WTC11 (cell line): ENCODE measurements at regions not wholly inside any gene's neighbourhood (a gene's known extent, or its start where the extent isn't known, plus 50 kb on each side); places are given as distances from the start of the nearest gene placed in this dataset.

Source experiments
- ATAC-seq: fragments of 200-7000 bp; cut with Tn5 transposase; 2 replicates; pipeline ENCODE4 v1.10.0; 2021; ENCODE audit warnings: mild to moderate bottlenecking, moderate library complexity
- CTCF ChIA-PET: fragments of 300-600 bp; sonication (Branson Sonifier 250); formaldehyde crosslinking; loops from one replicate; lab custom pipeline; 2021; ENCODE audit warnings: antibody characterized with exemption; lab: Charles Lee
- POLR2A ChIA-PET: fragments of 350-600 bp; sonication (Branson Sonifier 250); formaldehyde crosslinking; loops from one replicate; lab custom pipeline; 2021; ENCODE audit warnings: antibody characterized with exemption; lab: Charles Lee
- DNase-seq: peaks from one replicate; pipeline ENCODE4 v3.0.0; 2021; ENCODE audit warnings: low spot score
- H3K27ac Mint-ChIP-seq: 2 replicates; pipeline ENCODE4 v1.8.0; 2021; ENCODE audit warnings: mixed read lengths
- H3K27me3 Mint-ChIP-seq: 2 replicates; pipeline ENCODE4 v1.8.0; 2021; ENCODE audit warnings: low read depth, mild to moderate bottlenecking, moderate library complexity, mixed read lengths
- H3K36me3 Mint-ChIP-seq: 2 replicates; pipeline ENCODE4 v1.8.0; 2021; ENCODE audit warnings: mixed read lengths
- H3K4me1 Mint-ChIP-seq: 2 replicates; pipeline ENCODE4 v1.8.0; 2022; ENCODE audit warnings: mixed read lengths
- H3K4me3 Mint-ChIP-seq: 2 replicates; pipeline ENCODE4 v1.8.0; 2021; ENCODE audit warnings: mild to moderate bottlenecking, moderate library complexity, mixed read lengths
- H3K9me3 Mint-ChIP-seq: 2 replicates; pipeline ENCODE4 v1.8.0; 2021; ENCODE audit warnings: mixed read lengths
- ARID4B ChIP-seq: sonication (generic); formaldehyde crosslinking; IDR thresholded peaks from 2 replicates; pipeline ENCODE4 v1.8.0; 2023; ENCODE audit warnings: missing genetic modification reagents, mild to moderate bottlenecking, borderline replicate concordance
- CREM ChIP-seq: sonication (generic); formaldehyde crosslinking; IDR thresholded peaks from 2 replicates; pipeline ENCODE4 v1.8.1; 2022; ENCODE audit warnings: mild to moderate bottlenecking, missing genetic modification reagents, moderate library complexity
- E2F1 ChIP-seq: sonication (generic); formaldehyde crosslinking; IDR thresholded peaks from 2 replicates; pipeline ENCODE4 v1.8.0; 2022; ENCODE audit warnings: mild to moderate bottlenecking, missing genetic modification reagents
- ETV6 ChIP-seq: sonication (generic); formaldehyde crosslinking; IDR thresholded peaks from 2 replicates; pipeline ENCODE4 v1.8.1; 2022; ENCODE audit warnings: mild to moderate bottlenecking, missing genetic modification reagents
- JUN ChIP-seq: sonication (generic); formaldehyde crosslinking; IDR thresholded peaks from 2 replicates; pipeline ENCODE4 v1.8.0; 2023; ENCODE audit warnings: mild to moderate bottlenecking, missing genetic modification reagents
- KAT7 ChIP-seq: sonication (generic); formaldehyde crosslinking; IDR thresholded peaks from 2 replicates; pipeline ENCODE4 v1.8.1; 2023; ENCODE audit warnings: missing genetic modification reagents, mild to moderate bottlenecking, borderline replicate concordance
- NFE2L1 ChIP-seq: sonication (generic); formaldehyde crosslinking; IDR thresholded peaks from 2 replicates; pipeline ENCODE4 v1.8.1; 2023; ENCODE audit warnings: missing genetic modification reagents
- PREB ChIP-seq: sonication (generic); formaldehyde crosslinking; IDR thresholded peaks from 2 replicates; pipeline ENCODE4 v1.8.1; 2022; ENCODE audit warnings: mild to moderate bottlenecking, missing genetic modification reagents, moderate library complexity, borderline replicate concordance
- SMAD3 ChIP-seq: sonication (generic); formaldehyde crosslinking; IDR thresholded peaks from 2 replicates; pipeline ENCODE4 v1.8.0; 2022; ENCODE audit warnings: missing genetic modification reagents, mild to moderate bottlenecking, borderline replicate concordance
- ZBTB43 ChIP-seq: sonication (generic); formaldehyde crosslinking; IDR thresholded peaks from 2 replicates; pipeline ENCODE4 v1.8.1; 2023; ENCODE audit warnings: mild to moderate bottlenecking, missing genetic modification reagents
- ZNF425 ChIP-seq: fragments of 250-450 bp; sonication (Bioruptor Pico); conservative IDR thresholded peaks from 2 replicates; pipeline ENCODE4 v1.9.0; 2021; ENCODE audit warnings: mild to moderate bottlenecking
- ZNF512 ChIP-seq: sonication (generic); formaldehyde crosslinking; IDR thresholded peaks from 2 replicates; pipeline ENCODE4 v1.8.1; 2022; ENCODE audit warnings: missing genetic modification reagents, borderline replicate concordance

GRCh38 chr4:19074036-19074435 lies 1052.5 kb upstream of the LCORL start (continued):
- TF ChIP-seq SMAD3 (CRISPR knock-in tag) = no peak

GRCh38 chr4:19063662-19064061 lies 1042.1 kb upstream of the LCORL start:
- Mint-ChIP-seq H3K27me3 (peaks cover 7% of the 10 kb centered on the region), H3K9me3 (peaks cover 75% of the 10 kb centered on the region), H3K36me3 (peaks cover 69% of the 10 kb centered on the region), H3K4me3 (no peak overlapping the region), H3K27ac (no peak overlapping the region), H3K4me1 (no peaks in the 10 kb centered on the region)
- POLR2A ChIA-PET = no interaction called here
- ATAC-seq = no peak; the same call in 1 of the 2 replicates
- peak; percentile 12 for DNase-seq
- TF ChIP-seq ZNF425 (no peak), ZBTB43 (CRISPR knock-in tag) (no peak), NFE2L1 (CRISPR knock-in tag) (no peak), ETV6 (CRISPR knock-in tag) (no peak), PREB (no peak), E2F1 (CRISPR knock-in tag) (no peak), CREM (CRISPR knock-in tag) (no peak), ARID4B (CRISPR knock-in tag) (no peak), JUN (CRISPR knock-in tag) (no peak), ZNF512 (CRISPR knock-in tag) (no peak), KAT7 (CRISPR knock-in tag) (no peak)
- CTCF ChIA-PET = no interaction called here
